Heart left ventricle (tissue), 16 donors: ENCODE measurements at regions not wholly inside any gene's neighbourhood (a gene's known extent, or its start where the extent isn't known, plus 50 kb on each side); places are given as distances from the start of the nearest gene placed in this dataset.

ENCODE experiments used
- ATAC-seq, 4 donors: fragments of 200-7000 bp; cut with Tn5 transposase; one replicate each; pipeline ENCODE4 v1.9.1; 2020 to 2022; ENCODE audit warnings: moderate library complexity in 4 of 4, mild to moderate bottlenecking in 3 of 4, moderate number of reproducible peaks in 1 of 4
- DNase-seq, 5 donors: peaks; one replicate each; pipeline ENCODE4 v3.0.0-alpha.2; 2020
- H3K27ac ChIP-seq, 12 donors: fragments of 200-600 bp; sonication (generic) in 4 of 12; one replicate each; pipeline versions ENCODE4 v1.5.0 to v1.8.0; 2016 to 2022; ENCODE audit warnings: mild to moderate bottlenecking in 2 of 12
- H3K27me3 ChIP-seq, 9 donors: fragments of 200-600 bp; sonication (generic) in 2 of 9; one replicate each; pipeline versions ENCODE4 v1.5.1 to v1.8.0; 2016 to 2022; ENCODE audit warnings: mild to moderate bottlenecking in 3 of 9
- H3K36me3 ChIP-seq, 9 donors: fragments of 200-600 bp; sonication (generic) in 2 of 9; one replicate each; pipeline versions ENCODE4 v1.5.0 to v1.8.0; 2018 to 2022; ENCODE audit warnings: mild to moderate bottlenecking in 2 of 9
- H3K4me1 ChIP-seq, 12 donors: fragments of 200-600 bp; sonication (generic) in 4 of 12; one replicate each; pipeline versions ENCODE4 v1.5.0 to v1.8.0; 2016 to 2022; ENCODE audit warnings: mild to moderate bottlenecking in 3 of 12
- H3K4me3 ChIP-seq, 12 donors: fragments of 200-600 bp; sonication (generic) in 4 of 12; one replicate each; pipeline versions ENCODE4 v1.5.0 to v1.8.0; 2017 to 2022; ENCODE audit warnings: mild to moderate bottlenecking in 9 of 12, moderate library complexity in 4 of 12
- H3K9me3 ChIP-seq, 12 donors: fragments of 200-600 bp; sonication (generic) in 4 of 12; one replicate each; pipeline versions ENCODE4 v1.5.0 to v1.8.0; 2016 to 2022; ENCODE audit warnings: mild to moderate bottlenecking in 1 of 12
- POLR2A ChIP-seq, 2 donors: fragments of 450-650 bp; IDR thresholded peaks; one replicate each; pipeline ENCODE4 v1.6.1; 2017; ENCODE audit warnings: antibody characterized with exemption in 2 of 2, mild to moderate bottlenecking in 2 of 2, moderate library complexity in 2 of 2
- WGBS, 4 donors: extraction: QIAGEN DNeasy Blood & Tissue Kit in 2 of 4; methylation state at CpG; one replicate each; pipeline versions ENCODE4 v1.1.5 to v1.1.7; 2013 to 2018; 5-methylcytosine and 5-hydroxymethylcytosine counted together
- intact Hi-C, 10 donors: fragments of 100-400 bp; cut with DNase I; formaldehyde crosslinking; loops; one replicate each; pipeline versions ENCODE4 v1.11.1 to v1.14.2; 2022
- TF ChIP-seq, protein P1 (sequence below), 12 donors: fragments of 200-600 bp; sonication (generic) in 4 of 12; IDR thresholded peaks; one replicate each; pipeline versions ENCODE4 v1.5.0 to v1.8.0; 2018 to 2022; ENCODE audit warnings: antibody characterized with exemption in 12 of 12, mild to moderate bottlenecking in 5 of 12
- donor health status: ischemic (EF 13 %, LVEDD 7.1; RV severe dilation, severe dysfunction).
- donor health status: healthy with polysubstance abuse.
- donor health status: DM: no; HTN: yes; CAD: no.
- donor health status: DM: no; HTN: no; CAD: no.
- donor health status: ischemic (EF 25% LVEDD 6.9; RV normal size, moderate dysfunction).
- donor health status: ischemic (EF 25% LVEDD 5.7; RV mildly dilated, moderate dysfunction).
- donor health status: healthy.
- donor health status: DM: yes; HTN: yes; CAD: no.
- donor health status: ischemic (EF 35%, LVEDD 5.7; RV mildly dilated, moderate dysfunction).
- donor health status: nonischemic (EF 11% LVEDD 7.7; RV severe dilation, severe dysfunction).
- donor health status: DM: yes; HTN: yes; CAD: no.
- donor health status: PGD.
- donor health status: ischemic (EF 29% LVEDD 5.4; RV normal size, mild dysfunction).
- donor health status: nonischemic (EF 23%, LVEDD 6.1; RV moderate dilation, normal function).

DNA sequence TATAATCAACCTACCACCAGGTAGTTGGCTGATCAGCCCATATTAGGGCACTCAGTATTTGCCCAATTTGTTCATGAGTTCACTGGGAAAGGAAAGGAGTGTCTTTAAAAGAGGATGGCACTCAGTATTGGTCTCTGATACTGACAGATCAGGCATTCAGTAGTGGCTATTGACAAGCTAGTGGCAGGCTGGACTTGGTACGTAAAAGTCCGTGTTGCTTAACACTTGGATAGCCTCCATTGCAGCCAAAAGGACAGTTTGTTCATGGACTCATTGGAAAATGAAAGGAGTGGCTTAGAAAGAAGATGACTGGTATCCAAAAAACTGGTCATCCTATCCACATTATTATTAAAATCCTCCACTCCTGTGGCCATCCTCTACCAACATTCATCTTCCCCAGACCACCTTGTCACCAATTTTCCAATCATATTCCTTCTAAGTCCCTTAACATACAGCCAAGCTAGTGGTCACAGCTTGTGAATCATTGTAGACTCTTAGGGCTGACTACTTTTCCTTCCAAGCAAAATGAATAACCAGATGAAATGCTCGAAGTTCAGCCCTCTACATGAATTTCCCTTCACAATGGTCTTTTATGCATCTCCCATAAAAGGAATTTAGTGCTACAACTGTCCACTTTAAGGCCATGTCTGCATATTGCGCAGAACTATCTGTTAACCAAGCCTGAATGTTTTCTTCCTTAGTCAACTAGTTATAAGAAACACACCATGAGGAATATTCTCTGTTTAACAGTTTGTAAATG lies 78.6 kb upstream of the MAGI2 start:
- intact Hi-C loops = loop anchor here in 1 of 10 donors (2.0 kb wide), 1 partner anchor 41 kb away; no protein-coding TSS in a partner anchor
- WGBS, 4 donors = 82 to 89% (median 86%) methylated on average over 4 of the region's 4 CpGs
- H3K4me3 ChIP-seq = no peak overlapping the region

DNA sequence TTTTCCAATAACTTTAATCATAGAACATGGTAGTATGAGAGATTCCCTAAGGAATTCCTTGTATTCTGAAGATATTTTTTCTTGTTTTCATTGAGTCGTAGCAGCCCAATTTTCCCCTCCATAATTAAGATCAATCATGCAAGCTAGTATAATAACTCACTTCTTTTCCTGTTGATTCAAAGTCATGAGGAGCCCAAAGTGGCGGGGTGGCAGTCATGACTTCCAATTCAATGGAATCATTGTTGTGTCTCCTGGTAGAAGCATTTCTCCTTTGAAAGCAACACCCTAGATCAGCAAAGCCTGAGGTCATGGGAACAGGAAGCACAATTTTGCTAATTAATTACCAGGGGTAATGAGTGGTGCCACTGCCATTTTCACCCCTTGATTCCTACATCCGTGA lies 77.6 kb upstream of the MAGI2 start:
- 81 to 89% (median 86%) methylated on average over 3 of the region's 3 CpGs for WGBS, 4 donors
- TF ChIP-seq, protein P1, sequence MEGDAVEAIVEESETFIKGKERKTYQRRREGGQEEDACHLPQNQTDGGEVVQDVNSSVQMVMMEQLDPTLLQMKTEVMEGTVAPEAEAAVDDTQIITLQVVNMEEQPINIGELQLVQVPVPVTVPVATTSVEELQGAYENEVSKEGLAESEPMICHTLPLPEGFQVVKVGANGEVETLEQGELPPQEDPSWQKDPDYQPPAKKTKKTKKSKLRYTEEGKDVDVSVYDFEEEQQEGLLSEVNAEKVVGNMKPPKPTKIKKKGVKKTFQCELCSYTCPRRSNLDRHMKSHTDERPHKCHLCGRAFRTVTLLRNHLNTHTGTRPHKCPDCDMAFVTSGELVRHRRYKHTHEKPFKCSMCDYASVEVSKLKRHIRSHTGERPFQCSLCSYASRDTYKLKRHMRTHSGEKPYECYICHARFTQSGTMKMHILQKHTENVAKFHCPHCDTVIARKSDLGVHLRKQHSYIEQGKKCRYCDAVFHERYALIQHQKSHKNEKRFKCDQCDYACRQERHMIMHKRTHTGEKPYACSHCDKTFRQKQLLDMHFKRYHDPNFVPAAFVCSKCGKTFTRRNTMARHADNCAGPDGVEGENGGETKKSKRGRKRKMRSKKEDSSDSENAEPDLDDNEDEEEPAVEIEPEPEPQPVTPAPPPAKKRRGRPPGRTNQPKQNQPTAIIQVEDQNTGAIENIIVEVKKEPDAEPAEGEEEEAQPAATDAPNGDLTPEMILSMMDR (IDR thresholded peaks at IDR 0.05) = no peak
- no peak for TF ChIP-seq POLR2A (IDR thresholded peaks at IDR 0.05)
- no peaks in the 10 kb centered on the region for H3K27me3 ChIP-seq
- ATAC-seq = no peak
- no peaks in the 10 kb centered on the region for H3K36me3 ChIP-seq
- H3K27ac ChIP-seq = no peak overlapping the region
- no peak for DNase-seq
- no peaks in the 10 kb centered on the region for H3K4me1 ChIP-seq
- intact Hi-C loops = loop anchor here in 1 of 10 donors (2.0 kb wide), 1 partner anchor 42 kb away; no protein-coding TSS in a partner anchor
- H3K9me3 ChIP-seq = no peaks in the 10 kb centered on the region
- H3K4me3 ChIP-seq = no peak overlapping the region

More for the DNA sequence above, 78.6 kb upstream of the MAGI2 start:
- Histone ChIP-seq H3K4me1 (no peaks in the 10 kb centered on the region), H3K36me3 (no peaks in the 10 kb centered on the region), H3K9me3 (no peaks in the 10 kb centered on the region), H3K27me3 (no peaks in the 10 kb centered on the region), H3K27ac (no peak overlapping the region)
- DNase-seq = no peak
- no peak for ATAC-seq
- TF ChIP-seq, protein P1 (IDR thresholded peaks at IDR 0.05) = no peak
- no peak for TF ChIP-seq POLR2A (IDR thresholded peaks at IDR 0.05)

DNA sequence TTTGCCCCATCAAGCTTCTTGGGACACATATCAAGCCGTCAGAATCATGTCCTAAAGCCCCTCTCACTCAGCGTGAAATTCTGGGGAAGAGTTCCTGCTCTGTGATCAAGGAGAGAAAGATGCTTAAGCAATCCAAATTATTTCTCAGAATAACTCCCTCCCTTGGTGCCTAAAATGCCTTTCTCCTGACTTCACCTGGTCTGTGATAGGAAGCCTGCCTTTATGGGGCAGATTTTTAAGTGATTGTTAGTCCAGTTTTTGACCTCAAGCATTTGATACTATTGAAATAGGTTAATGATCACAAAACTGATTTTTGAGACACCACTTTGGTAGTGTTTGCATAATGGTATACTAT lies 76.4 kb upstream of the MAGI2 start:
- intact Hi-C loops = loop anchor here in 1 of 10 donors (2.0 kb wide), 1 partner anchor 43 kb away; no protein-coding TSS in a partner anchor
- WGBS, 4 donors = 59 to 80% (median 65%) methylated on average over 2 of the region's 2 CpGs
- DNase-seq = no peak

DNA sequence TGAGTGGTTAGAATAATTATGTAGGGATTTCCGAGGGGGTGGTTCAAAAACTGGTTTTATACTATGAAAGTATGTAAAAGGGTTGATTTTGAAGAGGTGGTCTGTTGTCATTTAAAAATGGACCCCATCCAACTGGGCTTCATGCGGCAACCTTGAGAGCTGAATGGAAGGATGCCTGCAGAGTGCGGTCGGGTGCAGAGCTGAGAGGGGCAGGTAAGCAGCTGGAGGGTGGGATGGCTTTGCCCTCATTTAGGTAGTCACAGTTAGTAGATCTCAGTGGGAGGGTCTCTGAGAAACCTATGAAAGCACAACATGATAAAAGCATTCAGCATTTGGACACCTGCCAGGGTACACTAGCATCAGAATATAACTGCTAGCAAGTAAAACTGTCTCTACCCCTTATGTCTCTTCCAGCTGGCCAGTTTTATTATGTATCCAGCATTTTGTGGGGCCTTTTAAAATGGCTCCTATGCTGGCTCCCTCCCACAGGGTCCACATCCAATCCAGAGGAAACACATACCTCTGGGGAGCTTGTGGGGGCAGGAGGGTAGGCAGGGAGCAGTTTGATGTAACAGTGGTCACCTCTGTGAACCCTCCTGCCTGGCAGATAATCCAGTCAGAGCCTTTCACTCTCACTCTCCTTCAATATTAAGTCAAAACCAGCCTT lies 75.9 kb upstream of the MAGI2 start:
- ATAC-seq (no peak), DNase-seq (no peak)
- no peak overlapping the region for H3K4me3 ChIP-seq
- TF ChIP-seq, protein P1 (IDR thresholded peaks at IDR 0.05) = no peak
- TF ChIP-seq POLR2A (IDR thresholded peaks at IDR 0.05) = no peak
- H3K9me3 ChIP-seq = no peaks in the 10 kb centered on the region
- 90 to 96% (median 93%) methylated on average over 4 of the region's 4 CpGs for WGBS, 4 donors
- no peaks in the 10 kb centered on the region for H3K36me3 ChIP-seq
- H3K27me3 ChIP-seq = no peaks in the 10 kb centered on the region
- no peaks in the 10 kb centered on the region for H3K4me1 ChIP-seq
- intact Hi-C loops = no loop called here
- no peak overlapping the region for H3K27ac ChIP-seq

More for the DNA sequence above, 76.4 kb upstream of the MAGI2 start:
- Histone ChIP-seq H3K4me3 (no peak overlapping the region), H3K4me1 (no peaks in the 10 kb centered on the region), H3K27me3 (no peaks in the 10 kb centered on the region), H3K27ac (no peak overlapping the region), H3K36me3 (no peaks in the 10 kb centered on the region), H3K9me3 (no peaks in the 10 kb centered on the region)
- no peak for ATAC-seq
- TF ChIP-seq, protein P1 (IDR thresholded peaks at IDR 0.05) = no peak
